IMR-90 (cell line): ENCODE measurements at regions not wholly inside any gene's neighbourhood (a gene's known extent, or its start where the extent isn't known, plus 50 kb on each side); places are given as distances from the start of the nearest gene placed in this dataset.

Source experiments
- ATAC-seq: fragments of 200-7000 bp; cut with Tn5 transposase; 2 replicates; pipeline ENCODE4 v1.9.1; 2020; ENCODE audit warnings: low read depth, mild to moderate bottlenecking, moderate library complexity
- BruUV-seq: library from RNA; stranded (reverse); fragments of 400-500 nt; replicated peaks from 2 replicates; lab custom pipeline; 2021; lab: Mats Ljungman, UMichigan
- CTCF ChIA-PET: fragments of 300-600 bp; formaldehyde crosslinking; extraction: SDS; loops from one replicate; lab custom pipeline; 2021; ENCODE audit warnings: antibody characterized with exemption; lab: Yijun Ruan, JAX
- POLR2A ChIA-PET: fragments of 300-600 bp; sonication (Branson Sonifier 250); formaldehyde crosslinking; loops from one replicate; lab custom pipeline; 2022; ENCODE audit warnings: antibody characterized with exemption; ENCODE audit not compliant: unreplicated experiment; lab: Charles Lee
- DNase-seq: peaks from one replicate; pipeline ENCODE4 v3.0.0; 2013
- H2AFZ ChIP-seq: replicated peaks from 2 replicates; pipeline ENCODE3; 2013; ENCODE audit warnings: low read length, mild to moderate bottlenecking; ENCODE audit not compliant: poor library complexity
- H2AK5ac ChIP-seq: 2 replicates; pipeline ENCODE4 v1.6.1; 2013; ENCODE audit warnings: low read depth, low read length, inconsistent platforms
- H2AK9ac ChIP-seq: replicated peaks from 2 replicates; pipeline ENCODE3; 2013; ENCODE audit warnings: mild to moderate bottlenecking, low read depth, low read length, moderate library complexity; ENCODE audit not compliant: poor library complexity
- H2BK120ac ChIP-seq: 2 replicates; pipeline ENCODE4 v1.6.1; 2013; ENCODE audit warnings: low read depth, low read length, inconsistent platforms
- H2BK15ac ChIP-seq: 3 replicates; pipeline ENCODE4 v1.6.1; 2013; ENCODE audit warnings: low read depth, low read length, inconsistent platforms
- H2BK20ac ChIP-seq: 2 replicates; pipeline ENCODE4 v1.6.1; 2013; ENCODE audit warnings: low read depth, mild to moderate bottlenecking, inconsistent platforms, low read length, moderate library complexity
- H2BK5ac ChIP-seq: 2 replicates; pipeline ENCODE4 v1.6.1; 2013; ENCODE audit warnings: mild to moderate bottlenecking, low read depth, low read length, inconsistent platforms; ENCODE audit not compliant: poor library complexity, severe bottlenecking
- H3K14ac ChIP-seq: replicated peaks from 2 replicates; pipeline ENCODE4 v1.6.1; 2013; ENCODE audit warnings: low read depth, low read length, inconsistent platforms
- H3K18ac ChIP-seq: 2 replicates; pipeline ENCODE4 v1.6.1; 2013; ENCODE audit warnings: low read depth, low read length, control low read depth
- H3K23ac ChIP-seq: 2 replicates; pipeline ENCODE4 v1.6.1; 2013; ENCODE audit warnings: low read depth, low read length, inconsistent platforms
- H3K27ac ChIP-seq: 2 replicates; pipeline ENCODE4 v1.5.1; 2013; ENCODE audit warnings: mild to moderate bottlenecking, control low read depth, low read length; ENCODE audit not compliant: insufficient read depth
- H3K27me3 ChIP-seq: 2 replicates; pipeline ENCODE4 v1.6.1; 2013; ENCODE audit warnings: low read length; ENCODE audit not compliant: control insufficient read depth, insufficient read depth
- H3K36me3 ChIP-seq: 2 replicates; pipeline ENCODE4 v1.6.1; 2013; ENCODE audit warnings: low read length, mixed read lengths; ENCODE audit not compliant: control insufficient read depth, insufficient read depth
- H3K4ac ChIP-seq: 2 replicates; pipeline ENCODE4 v1.6.1; 2013; ENCODE audit warnings: low read depth, low read length, inconsistent platforms
- H3K4me1 ChIP-seq: 2 replicates; pipeline ENCODE4 v1.6.1; 2013; ENCODE audit warnings: low read length, mixed read lengths; ENCODE audit not compliant: control insufficient read depth, insufficient read depth
- H3K4me2 ChIP-seq: 2 replicates; pipeline ENCODE4 v1.6.1; 2013; ENCODE audit warnings: low read depth, mild to moderate bottlenecking, control low read depth, low read length, moderate library complexity
- H3K4me3 ChIP-seq: 2 replicates; pipeline ENCODE4 v1.5.1; 2013; ENCODE audit warnings: low read depth, mild to moderate bottlenecking, control low read depth, low read length, moderate library complexity; ENCODE audit not compliant: insufficient read depth
- H3K56ac ChIP-seq: 2 replicates; pipeline ENCODE4 v1.6.1; 2013; ENCODE audit warnings: low read length, inconsistent platforms; ENCODE audit not compliant: insufficient read depth; ENCODE audit errors: extremely low read depth
- H3K79me1 ChIP-seq, 2 experiments: 2 replicates each; pipeline ENCODE4 v1.6.1; 2013; ENCODE audit warnings: low read length in 2 of 2, inconsistent platforms in 1 of 2, low read depth in 1 of 2
- H3K9ac ChIP-seq: 2 replicates; pipeline ENCODE4 v1.6.1; 2013; ENCODE audit warnings: low read depth, low read length, control low read depth
- H3K9me1 ChIP-seq: 2 replicates; pipeline ENCODE4 v1.6.1; 2013; ENCODE audit warnings: low read length, inconsistent platforms; ENCODE audit not compliant: insufficient read depth
- H3K9me3 ChIP-seq: 2 replicates; pipeline ENCODE4 v1.6.1; 2013; ENCODE audit warnings: low read length; ENCODE audit not compliant: control insufficient read depth, insufficient read depth
- H4K20me1 ChIP-seq: 2 replicates; pipeline ENCODE4 v1.6.1; 2013; ENCODE audit warnings: low read length, inconsistent platforms; ENCODE audit not compliant: insufficient read depth
- H4K5ac ChIP-seq: 2 replicates; pipeline ENCODE4 v1.6.1; 2013; ENCODE audit warnings: mild to moderate bottlenecking, low read depth, low read length, control low read depth
- H4K8ac ChIP-seq, 2 experiments: 2 replicates each; pipeline ENCODE4 v1.6.1; 2013; ENCODE audit warnings: low read depth in 2 of 2, low read length in 2 of 2, control low read depth in 1 of 2, inconsistent platforms in 1 of 2
- H4K91ac ChIP-seq: 2 replicates; pipeline ENCODE4 v1.6.1; 2013; ENCODE audit warnings: low read depth, low read length, inconsistent platforms; ENCODE audit not compliant: insufficient read depth
- BHLHE40 ChIP-seq: fragments of 150-350 bp; IDR thresholded peaks from 2 replicates; pipeline ENCODE4 v1.6.1; 2016; ENCODE audit warnings: mild to moderate bottlenecking, low read depth, low read length
- CEBPB ChIP-seq: IDR thresholded peaks from 2 replicates; pipeline ENCODE4 v1.6.1; 2012; ENCODE audit warnings: low read depth, low read length, improper control_type of control experiment
- CHD1 ChIP-seq: IDR thresholded peaks from 2 replicates; pipeline ENCODE4 v1.6.1; 2012; ENCODE audit warnings: low read depth, low read length, improper control_type of control experiment
- CTCF ChIP-seq: conservative IDR thresholded peaks from 2 replicates; pipeline ENCODE4 v1.5.1; 2012; ENCODE audit warnings: mild to moderate bottlenecking, low read depth, low read length, improper control_type of control experiment
- ELK1 ChIP-seq: fragments of 150-350 bp; IDR thresholded peaks from 2 replicates; pipeline ENCODE4 v1.6.1; 2016; ENCODE audit warnings: low read depth, mild to moderate bottlenecking, low read length, moderate library complexity, borderline replicate concordance
- FOS ChIP-seq: fragments of 150-350 bp; IDR thresholded peaks from 2 replicates; pipeline ENCODE4 v1.6.1; 2016; ENCODE audit warnings: low read depth, low read length
- MAZ ChIP-seq: IDR thresholded peaks from 2 replicates; pipeline ENCODE4 v1.6.1; 2012; ENCODE audit warnings: low read depth, mild to moderate bottlenecking, low read length, improper control_type of control experiment, moderate library complexity, borderline replicate concordance
- MXI1 ChIP-seq: IDR thresholded peaks from 2 replicates; pipeline ENCODE4 v1.6.1; 2012; ENCODE audit warnings: low read depth, mild to moderate bottlenecking, low read length, moderate library complexity, borderline replicate concordance
- NFE2L2 ChIP-seq: fragments of 150-350 bp; IDR thresholded peaks from 2 replicates; pipeline ENCODE4 v1.6.1; 2016; ENCODE audit warnings: low read depth, mild to moderate bottlenecking, low read length
- POLR2A ChIP-seq: IDR thresholded peaks from 2 replicates; pipeline ENCODE4 v1.6.1; 2012; ENCODE audit warnings: mild to moderate bottlenecking, low read depth, low read length
- RAD21 ChIP-seq: IDR thresholded peaks from 2 replicates; pipeline ENCODE4 v1.6.1; 2012; ENCODE audit warnings: low read length, improper control_type of control experiment
- RCOR1 ChIP-seq: IDR thresholded peaks from 2 replicates; pipeline ENCODE4 v1.6.1; 2012; ENCODE audit warnings: mild to moderate bottlenecking, low read length, improper control_type of control experiment; ENCODE audit not compliant: insufficient replicate concordance
- RFX5 ChIP-seq: IDR thresholded peaks from 2 replicates; pipeline ENCODE4 v1.8.0; 2012; ENCODE audit warnings: low read depth, mild to moderate bottlenecking, low read length, moderate library complexity
- SMC3 ChIP-seq: fragments of 150-350 bp; IDR thresholded peaks from 2 replicates; pipeline ENCODE4 v1.6.1; 2016; ENCODE audit warnings: low read depth, mild to moderate bottlenecking, antibody characterized with exemption, low read length, moderate library complexity
- USF2 ChIP-seq: fragments of 150-350 bp; IDR thresholded peaks from 2 replicates; pipeline ENCODE4 v1.6.1; 2017; ENCODE audit warnings: mild to moderate bottlenecking, antibody characterized with exemption, low read length, low read depth
- WGBS, 2 experiments: methylation state at CpG; one replicate each; pipeline versions ENCODE4 v1.1.5 to v1.1.7; 2013; ENCODE audit warnings: missing lambda C conversion rate in 2 of 2; ENCODE audit not compliant: insufficient read length in 1 of 2; ENCODE audit errors: extremely low coverage in 2 of 2; 5-methylcytosine and 5-hydroxymethylcytosine counted together
- dilution Hi-C: fragments of 300-500 bp; cut with HindIII; formaldehyde crosslinking; loops from one replicate; pipeline ENCODE4 v1.14.3; 2018; ENCODE audit warnings: low sequenced_read_pairs; ENCODE audit not compliant: unreplicated experiment
- in situ Hi-C: fragments of 300-500 bp; cut with MboI; formaldehyde crosslinking; loops from 3 replicates; pipeline ENCODE4 v1.14.3; 2019; ENCODE audit warnings: low sequenced_read_pairs, inconsistent platforms, mixed read lengths
- intact Hi-C: fragments of 100-400 bp; cut with micrococcal nuclease; formaldehyde crosslinking; loops from 2 replicates; pipeline ENCODE4 v1.10.0; 2022

GRCh38 chr12:5375547-5376295 lies 56.2 kb upstream of the NTF3 start:
- no peak overlapping the region for H4K5ac ChIP-seq
- TF ChIP-seq RCOR1 (no peak), BHLHE40 (no peak), CEBPB (no peak), ELK1 (no peak), RAD21 (no peak), SMC3 (no peak), MXI1 (no peak), NFE2L2 (no peak), USF2 (no peak), MAZ (no peak), POLR2A (no peak), FOS (no peak), CHD1 (no peak), CTCF (no peak), RFX5 (no peak)
- H2AFZ ChIP-seq: no peak overlapping the region
- H3K4me2 ChIP-seq: no peak overlapping the region
- no CpG with 5 or more reads among the region's 5 CpGs for WGBS, 2 experiments
- H2BK120ac ChIP-seq: no peak overlapping the region
- no peak overlapping the region for H3K4me3 ChIP-seq
- no peaks in the 10 kb centered on the region for H3K4me1 ChIP-seq
- H4K91ac ChIP-seq: no peak overlapping the region
- H3K9ac ChIP-seq: no peak overlapping the region
- no peaks in the 10 kb centered on the region for H3K9me3 ChIP-seq
- ChIA-PET CTCF (interaction anchor here (0.5 kb wide), 1 partner anchor 527 kb away, joined by 7 read pairs; no protein-coding TSS in a partner anchor), POLR2A (no interaction called here)
- H2BK20ac ChIP-seq: no peak overlapping the region
- BruUV-seq: no TSS peak
- in situ Hi-C loops: no loop called here
- intact Hi-C loops: no loop called here
- no peak overlapping the region for H3K23ac ChIP-seq
- no peak overlapping the region for H3K27ac ChIP-seq
- no peak overlapping the region for H3K56ac ChIP-seq
- H3K79me1 ChIP-seq: no peaks in the 10 kb centered on the region
- no peaks in the 10 kb centered on the region for H3K9me1 ChIP-seq
- ATAC-seq (no peak), DNase-seq (no peak)
- H3K27me3 ChIP-seq: peaks cover 8% of the 10 kb centered on the region
- dilution Hi-C loops: no loop called here
- no peak overlapping the region for H2BK15ac ChIP-seq
- H4K20me1 ChIP-seq: no peaks in the 10 kb centered on the region
- H3K4ac ChIP-seq: no peak overlapping the region
- no peak overlapping the region for H4K8ac ChIP-seq
- H2AK5ac ChIP-seq: no peak overlapping the region
- H2AK9ac ChIP-seq: no peak overlapping the region
- H3K18ac ChIP-seq: no peak overlapping the region
- H2BK5ac ChIP-seq: no peak overlapping the region
- no peaks in the 10 kb centered on the region for H3K36me3 ChIP-seq
- H3K14ac ChIP-seq: no peak overlapping the region
